SK-N-SH treated with all-trans-retinoic acid at 6 μM for 48 hours (cell line): ENCODE measurements at regions not wholly inside any gene's neighbourhood (a gene's known extent, or its start where the extent isn't known, plus 50 kb on each side); places are given as distances from the start of the nearest gene placed in this dataset.

Experiments used
- ATAC-seq: fragments of 200-7000 bp; cut with Tn5 transposase; 3 replicates; pipeline ENCODE4 v1.9.1; 2020; ENCODE audit warnings: mild to moderate bottlenecking, moderate library complexity
- ARNTL ChIP-seq: fragments of 450-650 bp; formaldehyde crosslinking; IDR thresholded peaks from 2 replicates; pipeline ENCODE4 v1.5.0; 2020; ENCODE audit warnings: low read depth, mild to moderate bottlenecking, moderate library complexity, borderline replicate concordance
- BACH2 ChIP-seq: fragments of 250-450 bp; sonication (Bioruptor Pico); IDR thresholded peaks from 2 replicates; pipeline ENCODE4 v1.9.0; 2021; ENCODE audit warnings: mild to moderate bottlenecking, borderline replicate concordance
- CSDC2 ChIP-seq: fragments of 250-450 bp; sonication (Bioruptor Pico); IDR thresholded peaks from 2 replicates; pipeline ENCODE4 v1.5.0; 2020; ENCODE audit warnings: mild to moderate bottlenecking, moderate library complexity
- CSRNP3 ChIP-seq: fragments of 250-450 bp; sonication (Bioruptor Pico); IDR thresholded peaks from 2 replicates; pipeline ENCODE4 v1.5.1; 2021; ENCODE audit warnings: mild to moderate bottlenecking, moderate library complexity
- ESRRG ChIP-seq: fragments of 250-450 bp; sonication (Bioruptor Pico); IDR thresholded peaks from 2 replicates; pipeline ENCODE4 v1.6.1; 2021; ENCODE audit warnings: mild to moderate bottlenecking
- GLIS3 ChIP-seq: fragments of 250-450 bp; sonication (Bioruptor Pico); IDR thresholded peaks from 2 replicates; pipeline ENCODE4 v1.5.0; 2020; ENCODE audit warnings: mild to moderate bottlenecking, moderate library complexity
- ISL1 ChIP-seq: fragments of 250-450 bp; sonication (Bioruptor Pico); IDR thresholded peaks from 2 replicates; pipeline ENCODE4 v2.1.2; 2022; ENCODE audit warnings: mild to moderate bottlenecking, moderate library complexity
- OSR1 ChIP-seq: fragments of 250-450 bp; sonication (Bioruptor Pico); IDR thresholded peaks from 2 replicates; pipeline ENCODE4 v1.8.0; 2022; ENCODE audit warnings: moderate library complexity, mild to moderate bottlenecking, inconsistent platforms
- PATZ1 ChIP-seq: fragments of 250-450 bp; sonication (Bioruptor Pico); IDR thresholded peaks from 2 replicates; pipeline ENCODE4 v1.8.0; 2020; ENCODE audit warnings: mild to moderate bottlenecking, moderate library complexity, borderline replicate concordance
- POU6F1 ChIP-seq: fragments of 250-450 bp; sonication (Bioruptor Pico); IDR thresholded peaks from 2 replicates; pipeline ENCODE4 v1.8.0; 2021; ENCODE audit warnings: low read depth, mild to moderate bottlenecking, moderate library complexity, borderline replicate concordance
- PPARA ChIP-seq: fragments of 250-450 bp; sonication (Bioruptor Pico); IDR thresholded peaks from 2 replicates; pipeline ENCODE4 v1.5.0; 2020; ENCODE audit warnings: mild to moderate bottlenecking, borderline replicate concordance
- RARB ChIP-seq: fragments of 250-450 bp; sonication (Bioruptor Pico); IDR thresholded peaks from 2 replicates; pipeline ENCODE4 v1.8.0; 2021; ENCODE audit warnings: mild to moderate bottlenecking, moderate library complexity
- SNAI2 ChIP-seq: fragments of 250-450 bp; sonication (Bioruptor Pico); IDR thresholded peaks from 2 replicates; pipeline ENCODE4 v1.5.0; 2020; ENCODE audit warnings: mild to moderate bottlenecking, moderate library complexity
- TCF4 ChIP-seq: fragments of 250-450 bp; sonication (Bioruptor Pico); IDR thresholded peaks from 2 replicates; pipeline ENCODE4 v1.8.0; 2021; ENCODE audit warnings: mild to moderate bottlenecking, moderate library complexity, borderline replicate concordance
- TOX ChIP-seq: fragments of 250-450 bp; sonication (Bioruptor Pico); IDR thresholded peaks from 2 replicates; pipeline ENCODE4 v1.8.0; 2021; ENCODE audit warnings: mild to moderate bottlenecking, moderate library complexity, borderline replicate concordance
- TSHZ2 ChIP-seq: fragments of 250-450 bp; sonication (Bioruptor Pico); IDR thresholded peaks from 2 replicates; pipeline ENCODE4 v1.5.0; 2020; ENCODE audit warnings: mild to moderate bottlenecking, moderate library complexity
- ZC3H10 ChIP-seq: fragments of 250-450 bp; sonication (Bioruptor Pico); IDR thresholded peaks from 2 replicates; pipeline ENCODE4 v1.5.1; 2021; ENCODE audit warnings: mild to moderate bottlenecking, moderate library complexity
- ZFP3 ChIP-seq: fragments of 250-450 bp; sonication (Bioruptor Pico); IDR thresholded peaks from 2 replicates; pipeline ENCODE4 v1.5.0; 2020; ENCODE audit warnings: mild to moderate bottlenecking, moderate library complexity
- ZFP30 ChIP-seq: fragments of 450-650 bp; formaldehyde crosslinking; IDR thresholded peaks from 2 replicates; pipeline ENCODE4 v1.5.0; 2022; ENCODE audit warnings: mild to moderate bottlenecking, moderate library complexity
- ZNF565 ChIP-seq: fragments of 450-650 bp; formaldehyde crosslinking; conservative IDR thresholded peaks from 2 replicates; pipeline ENCODE4 v1.5.0; 2020; ENCODE audit warnings: low read depth, mild to moderate bottlenecking, moderate library complexity
- ZNF70 ChIP-seq: fragments of 450-650 bp; formaldehyde crosslinking; IDR thresholded peaks from 2 replicates; pipeline ENCODE4 v1.5.0; 2020; ENCODE audit warnings: mild to moderate bottlenecking, moderate library complexity

GRCh38 chr1:95701450-95702173 lies 467.6 kb downstream of the RWDD3 start:
- TF ChIP-seq ZC3H10 (no peak), ZFP30 (CRISPR knock-in tag) (no peak), CSDC2 (CRISPR knock-in tag) (no peak), RARB (no peak), BACH2 (CRISPR knock-in tag) (no peak), CSRNP3 (CRISPR knock-in tag) (no peak), ZFP3 (CRISPR knock-in tag) (no peak), POU6F1 (CRISPR knock-in tag) (no peak), TOX (no peak), OSR1 (no peak), PPARA (no peak), PATZ1 (no peak), ZNF70 (CRISPR knock-in tag) (no peak), TSHZ2 (CRISPR knock-in tag) (no peak), GLIS3 (CRISPR knock-in tag) (no peak), SNAI2 (CRISPR knock-in tag) (no peak), ISL1 (CRISPR knock-in tag) (no peak)
- no peak for ATAC-seq

- TF ChIP-seq CSDC2 (CRISPR knock-in tag) (no peak), ZNF70 (CRISPR knock-in tag) (no peak), SNAI2 (CRISPR knock-in tag) (no peak), CSRNP3 (CRISPR knock-in tag) (no peak), ESRRG (CRISPR knock-in tag) (no peak), ZC3H10 (no peak), PPARA (no peak), ZNF565 (CRISPR knock-in tag) (no peak), ISL1 (CRISPR knock-in tag) (no peak), ZFP30 (CRISPR knock-in tag) (no peak), TOX (no peak), BACH2 (CRISPR knock-in tag) (no peak), ARNTL (CRISPR knock-in tag) (no peak), TCF4 (CRISPR knock-in tag) (no peak)
- no peak for ATAC-seq
These were observed 469.0 kb downstream of the RWDD3 start for GRCh38 chr1:95703046-95703445.

GRCh38 chr1:95716097-95716496 lies 482.1 kb downstream of the RWDD3 start:
- ATAC-seq, result no peak
- TF ChIP-seq ARNTL (CRISPR knock-in tag), result no peak
- TF ChIP-seq BACH2 (CRISPR knock-in tag), result no peak
- no peak for TF ChIP-seq PATZ1
- no peak for TF ChIP-seq CSRNP3 (CRISPR knock-in tag)
- no peak for TF ChIP-seq ZNF565 (CRISPR knock-in tag)
- TF ChIP-seq ISL1 (CRISPR knock-in tag), result no peak
- no peak for TF ChIP-seq ZFP3 (CRISPR knock-in tag)
- no peak for TF ChIP-seq POU6F1 (CRISPR knock-in tag)
